Nephron progenitor cell (in vitro differentiated cells): ENCODE measurements at regions not wholly inside any gene's neighbourhood (a gene's known extent, or its start where the extent isn't known, plus 50 kb on each side); places are given as distances from the start of the nearest gene placed in this dataset.
"Not testable (repeated sequence)": the region's sequence is repeated elsewhere in the genome, so short reads cannot be mapped to it uniquely, and the experiment has no call there.

Experiments
- DNase-seq: peaks from one replicate; pipeline ENCODE4 v3.0.0; 2021
- H3K27ac Mint-ChIP-seq: 2 replicates; pipeline ENCODE4 v1.8.0; 2021; ENCODE audit warnings: mild to moderate bottlenecking, moderate library complexity, mixed read lengths
- H3K27me3 Mint-ChIP-seq: 2 replicates; pipeline ENCODE4 v1.8.0; 2021; ENCODE audit warnings: mild to moderate bottlenecking, low read depth, mixed read lengths; ENCODE audit not compliant: poor library complexity
- H3K36me3 Mint-ChIP-seq: 2 replicates; pipeline ENCODE4 v1.8.0; 2021; ENCODE audit warnings: low read depth, mixed read lengths
- H3K4me1 Mint-ChIP-seq: 2 replicates; pipeline ENCODE4 v1.8.0; 2021; ENCODE audit warnings: mixed read lengths
- H3K4me3 Mint-ChIP-seq: 2 replicates; pipeline ENCODE4 v1.8.0; 2021; ENCODE audit warnings: mild to moderate bottlenecking, moderate library complexity, mixed read lengths
- H3K9me3 Mint-ChIP-seq: 2 replicates; pipeline ENCODE4 v1.8.0; 2021; ENCODE audit warnings: mild to moderate bottlenecking, moderate library complexity, mixed read lengths
- TF ChIP-seq, protein P1 (sequence below): fragments of 200-600 bp; sonication (generic); IDR thresholded peaks from 2 replicates; pipeline ENCODE4 v1.5.0; 2021; ENCODE audit warnings: antibody characterized with exemption

- no peak overlapping the region for H3K4me3 Mint-ChIP-seq
- H3K4me1 Mint-ChIP-seq: no peaks in the 10 kb centered on the region
- H3K27me3 Mint-ChIP-seq: peaks cover 3% of the 10 kb centered on the region
- DNase-seq: no peak
- H3K27ac Mint-ChIP-seq: no peak overlapping the region
- H3K36me3 Mint-ChIP-seq: no peaks in the 10 kb centered on the region
- TF ChIP-seq, protein P1, sequence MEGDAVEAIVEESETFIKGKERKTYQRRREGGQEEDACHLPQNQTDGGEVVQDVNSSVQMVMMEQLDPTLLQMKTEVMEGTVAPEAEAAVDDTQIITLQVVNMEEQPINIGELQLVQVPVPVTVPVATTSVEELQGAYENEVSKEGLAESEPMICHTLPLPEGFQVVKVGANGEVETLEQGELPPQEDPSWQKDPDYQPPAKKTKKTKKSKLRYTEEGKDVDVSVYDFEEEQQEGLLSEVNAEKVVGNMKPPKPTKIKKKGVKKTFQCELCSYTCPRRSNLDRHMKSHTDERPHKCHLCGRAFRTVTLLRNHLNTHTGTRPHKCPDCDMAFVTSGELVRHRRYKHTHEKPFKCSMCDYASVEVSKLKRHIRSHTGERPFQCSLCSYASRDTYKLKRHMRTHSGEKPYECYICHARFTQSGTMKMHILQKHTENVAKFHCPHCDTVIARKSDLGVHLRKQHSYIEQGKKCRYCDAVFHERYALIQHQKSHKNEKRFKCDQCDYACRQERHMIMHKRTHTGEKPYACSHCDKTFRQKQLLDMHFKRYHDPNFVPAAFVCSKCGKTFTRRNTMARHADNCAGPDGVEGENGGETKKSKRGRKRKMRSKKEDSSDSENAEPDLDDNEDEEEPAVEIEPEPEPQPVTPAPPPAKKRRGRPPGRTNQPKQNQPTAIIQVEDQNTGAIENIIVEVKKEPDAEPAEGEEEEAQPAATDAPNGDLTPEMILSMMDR: no peak
- H3K9me3 Mint-ChIP-seq: no peaks in the 10 kb centered on the region
Measured at GRCh38 chr1:238606896-238607295, 716.2 kb upstream of the ZP4 start.

GRCh38 chr1:238606457-238606856, 715.7 kb upstream of the ZP4 start:
- Mint-ChIP-seq H3K36me3 (no peaks in the 10 kb centered on the region), H3K27me3 (peaks cover 3% of the 10 kb centered on the region), H3K4me3 (no peak overlapping the region), H3K27ac (no peak overlapping the region), H3K9me3 (no peaks in the 10 kb centered on the region), H3K4me1 (no peaks in the 10 kb centered on the region)
- no peak for DNase-seq
- TF ChIP-seq, protein P1: no peak

DNA sequence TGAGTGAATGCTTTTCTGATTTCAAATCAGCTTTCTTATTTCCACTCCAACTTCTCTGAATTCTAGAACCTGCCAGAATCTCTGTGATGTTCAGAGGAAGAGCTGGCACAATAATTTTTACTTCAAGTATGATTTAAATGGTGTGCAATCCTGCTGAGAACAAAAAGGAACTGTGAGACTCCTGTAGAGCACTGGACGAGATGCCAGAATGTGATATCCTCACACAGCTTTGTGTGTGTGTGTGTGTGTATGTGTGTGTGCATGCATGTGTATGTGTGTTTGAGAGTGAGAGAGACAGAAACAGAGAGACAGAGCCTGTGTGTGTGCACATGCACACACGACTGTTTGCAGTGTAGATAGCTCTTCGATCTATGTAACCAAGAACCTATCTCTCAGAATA, 713.6 kb upstream of the ZP4 start:
- DNase-seq: no peak
- H3K4me1 Mint-ChIP-seq: no peaks in the 10 kb centered on the region
- peaks cover 3% of the 10 kb centered on the region for H3K27me3 Mint-ChIP-seq
- H3K9me3 Mint-ChIP-seq: no peaks in the 10 kb centered on the region
- TF ChIP-seq, protein P1: no peak
- H3K4me3 Mint-ChIP-seq: no peak overlapping the region
- no peaks in the 10 kb centered on the region for H3K36me3 Mint-ChIP-seq
- no peak overlapping the region for H3K27ac Mint-ChIP-seq

DNA sequence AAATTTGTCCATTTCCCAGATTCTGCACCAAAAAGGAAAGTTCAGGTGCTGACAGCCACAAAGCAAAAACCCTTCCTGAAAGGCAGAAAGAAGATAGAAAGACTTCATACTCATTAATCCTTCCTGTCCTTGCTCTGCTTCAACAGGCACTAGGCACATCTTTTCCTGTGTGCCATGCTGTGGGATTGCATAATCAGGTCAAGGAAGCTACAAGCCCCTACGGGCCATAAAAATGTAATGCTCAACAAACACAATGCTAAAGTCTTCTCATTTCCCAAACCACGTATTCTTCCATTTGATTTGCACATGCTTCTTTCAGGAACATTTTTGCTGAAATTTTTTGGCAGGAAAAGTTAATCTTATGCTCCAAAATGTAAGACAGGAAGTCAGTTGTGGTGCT, 710.9 kb upstream of the ZP4 start:
- not testable (repeated sequence) for H3K27me3 Mint-ChIP-seq, H3K36me3 Mint-ChIP-seq, H3K9me3 Mint-ChIP-seq, H3K4me1 Mint-ChIP-seq, H3K4me3 Mint-ChIP-seq, H3K27ac Mint-ChIP-seq, DNase-seq

DNA sequence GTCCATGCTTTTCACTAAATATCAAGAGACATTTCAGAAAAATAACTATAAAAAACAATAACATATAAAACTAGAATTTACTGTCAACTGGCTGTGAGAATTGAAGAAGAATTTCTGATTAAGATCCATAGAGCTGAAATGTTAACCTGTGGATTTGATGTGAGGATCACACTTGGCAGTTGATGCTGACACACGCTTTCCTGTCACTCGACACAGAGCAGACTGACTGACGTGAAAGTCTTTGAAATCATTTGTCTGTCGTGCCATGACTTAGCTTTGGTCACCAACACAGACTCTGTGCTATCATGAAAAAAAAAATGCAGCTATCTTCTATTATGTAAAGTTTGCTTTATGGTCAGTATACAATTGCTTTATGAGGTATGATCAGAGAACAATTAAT, 706.0 kb upstream of the ZP4 start:
- TF ChIP-seq, protein P1: no peak
- Mint-ChIP-seq H3K4me1 (peaks cover 6% of the 10 kb centered on the region), H3K4me3 (no peak overlapping the region), H3K36me3 (no peaks in the 10 kb centered on the region), H3K27ac (no peak overlapping the region), H3K9me3 (no peaks in the 10 kb centered on the region), H3K27me3 (peaks cover 3% of the 10 kb centered on the region)
- DNase-seq: no peak

- no peak overlapping the region for H3K4me3 Mint-ChIP-seq
- no peaks in the 10 kb centered on the region for H3K27me3 Mint-ChIP-seq
- no peaks in the 10 kb centered on the region for H3K36me3 Mint-ChIP-seq
- peak overlapping the region; percentile 4 for H3K27ac Mint-ChIP-seq
- TF ChIP-seq, protein P1: no peak
- peaks cover 6% of the 10 kb centered on the region for H3K4me1 Mint-ChIP-seq
- H3K9me3 Mint-ChIP-seq: no peaks in the 10 kb centered on the region
- peak; percentile 1 for DNase-seq
Measured at GRCh38 chr1:238592621-238593020, 701.9 kb upstream of the ZP4 start.
